GM10266 (cell line): ENCODE measurements at regions not wholly inside any gene's neighbourhood (a gene's known extent, or its start where the extent isn't known, plus 50 kb on each side); places are given as distances from the start of the nearest gene placed in this dataset.

ENCODE experiments used
- DNase-seq: peaks from one replicate; pipeline ENCODE4 v3.0.0; 2012; ENCODE audit errors: extremely low spot score
- TF ChIP-seq, protein P1 (sequence below): IDR thresholded peaks from 2 replicates; pipeline ENCODE4 v1.5.1; 2012; ENCODE audit warnings: mild to moderate bottlenecking, low read depth; ENCODE audit not compliant: control insufficient read depth, insufficient read depth; ENCODE audit errors: missing control alignments

DNA sequence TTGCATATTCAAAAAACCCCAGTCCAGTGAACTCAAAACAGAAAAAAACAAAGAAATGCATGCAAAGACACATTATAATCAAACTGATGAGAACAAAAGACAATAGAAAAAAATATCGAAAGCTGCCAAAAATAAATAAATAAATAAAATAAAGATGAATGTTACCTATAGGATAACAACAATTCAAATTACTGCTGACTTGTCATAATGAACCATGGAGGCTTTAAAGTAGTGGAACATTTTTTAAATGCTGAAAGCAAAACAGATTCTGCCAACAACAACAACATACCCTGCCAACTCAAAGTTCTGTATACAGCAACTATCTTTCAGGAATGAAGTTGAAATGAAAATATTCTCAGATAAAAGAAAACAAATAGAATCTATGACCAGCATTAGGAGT lies 116.6 kb downstream of the CBLN1 start:
- TF ChIP-seq, protein P1, sequence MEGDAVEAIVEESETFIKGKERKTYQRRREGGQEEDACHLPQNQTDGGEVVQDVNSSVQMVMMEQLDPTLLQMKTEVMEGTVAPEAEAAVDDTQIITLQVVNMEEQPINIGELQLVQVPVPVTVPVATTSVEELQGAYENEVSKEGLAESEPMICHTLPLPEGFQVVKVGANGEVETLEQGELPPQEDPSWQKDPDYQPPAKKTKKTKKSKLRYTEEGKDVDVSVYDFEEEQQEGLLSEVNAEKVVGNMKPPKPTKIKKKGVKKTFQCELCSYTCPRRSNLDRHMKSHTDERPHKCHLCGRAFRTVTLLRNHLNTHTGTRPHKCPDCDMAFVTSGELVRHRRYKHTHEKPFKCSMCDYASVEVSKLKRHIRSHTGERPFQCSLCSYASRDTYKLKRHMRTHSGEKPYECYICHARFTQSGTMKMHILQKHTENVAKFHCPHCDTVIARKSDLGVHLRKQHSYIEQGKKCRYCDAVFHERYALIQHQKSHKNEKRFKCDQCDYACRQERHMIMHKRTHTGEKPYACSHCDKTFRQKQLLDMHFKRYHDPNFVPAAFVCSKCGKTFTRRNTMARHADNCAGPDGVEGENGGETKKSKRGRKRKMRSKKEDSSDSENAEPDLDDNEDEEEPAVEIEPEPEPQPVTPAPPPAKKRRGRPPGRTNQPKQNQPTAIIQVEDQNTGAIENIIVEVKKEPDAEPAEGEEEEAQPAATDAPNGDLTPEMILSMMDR, result no peak
- no peak for DNase-seq

DNA sequence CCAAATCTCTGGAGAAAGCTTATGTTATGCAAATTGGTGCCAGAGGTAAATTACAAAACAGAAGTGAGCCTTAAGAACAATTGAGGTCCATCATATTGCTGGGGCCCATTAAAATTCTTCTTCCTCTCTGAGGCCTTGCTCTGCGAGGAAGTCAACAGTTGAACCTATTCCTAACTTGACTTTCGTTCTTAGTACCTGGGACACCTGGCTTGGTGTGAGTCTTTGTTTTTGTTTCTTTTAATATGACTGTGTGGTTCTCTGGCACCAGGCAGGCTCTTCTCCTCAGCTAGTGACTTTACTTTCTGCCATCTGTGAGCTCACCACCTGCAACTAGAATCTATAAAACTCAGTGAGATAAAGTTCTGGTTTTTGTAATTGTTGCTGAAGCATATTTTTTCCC lies 120.4 kb downstream of the CBLN1 start:
- no peak for DNase-seq
- TF ChIP-seq, protein P1, result no peak

DNA sequence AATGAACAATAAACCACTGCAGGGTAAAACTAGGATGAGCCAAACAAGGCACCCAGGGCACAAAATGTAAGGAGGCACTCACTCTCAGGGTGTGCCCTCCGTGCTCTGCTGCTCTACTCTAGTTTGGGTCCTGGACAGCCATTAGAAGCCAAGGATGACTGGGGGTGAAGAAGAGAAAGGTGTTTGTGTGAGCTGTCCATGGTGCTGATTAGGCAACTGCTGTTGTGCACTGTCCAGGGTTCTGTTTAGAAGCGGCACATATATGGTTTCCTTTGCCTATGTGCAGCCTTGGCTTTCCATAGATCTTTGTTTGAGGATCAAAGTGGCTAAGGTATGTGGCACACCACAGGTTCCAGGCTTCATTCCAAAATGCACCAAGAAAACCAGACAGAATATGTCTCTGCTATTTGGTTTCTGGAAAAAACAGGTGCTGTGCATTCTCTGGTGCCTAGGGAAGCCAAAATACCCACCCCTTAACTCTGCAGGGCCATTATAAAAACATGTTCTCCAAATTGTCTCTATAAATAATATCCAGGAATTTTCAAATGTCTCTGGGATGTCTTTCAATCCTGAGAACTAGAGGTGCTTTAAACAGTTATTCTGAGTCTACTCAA lies 123.5 kb downstream of the CBLN1 start:
- peak; percentile 27 for DNase-seq
- TF ChIP-seq, protein P1, result no peak

DNA sequence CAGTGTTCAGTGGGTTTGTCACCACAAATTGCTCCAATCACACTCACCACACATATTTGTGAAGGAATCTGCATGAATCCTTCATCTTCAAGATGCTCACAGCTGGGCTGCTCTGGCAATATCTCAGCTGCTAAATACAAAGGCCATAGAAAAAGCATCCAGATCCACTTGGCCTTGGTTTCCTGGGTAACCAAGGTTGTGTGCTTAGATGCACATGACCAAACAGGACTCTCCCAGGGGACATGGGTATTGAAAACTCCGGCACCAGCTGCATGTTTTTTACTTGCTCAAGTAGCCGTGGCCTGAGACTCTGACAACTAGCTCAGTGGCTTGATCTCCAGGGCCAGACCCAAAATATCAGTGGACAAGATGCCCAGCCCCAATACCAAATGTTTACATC lies 131.3 kb downstream of the CBLN1 start:
- TF ChIP-seq, protein P1, result no peak
- no peak for DNase-seq

DNA sequence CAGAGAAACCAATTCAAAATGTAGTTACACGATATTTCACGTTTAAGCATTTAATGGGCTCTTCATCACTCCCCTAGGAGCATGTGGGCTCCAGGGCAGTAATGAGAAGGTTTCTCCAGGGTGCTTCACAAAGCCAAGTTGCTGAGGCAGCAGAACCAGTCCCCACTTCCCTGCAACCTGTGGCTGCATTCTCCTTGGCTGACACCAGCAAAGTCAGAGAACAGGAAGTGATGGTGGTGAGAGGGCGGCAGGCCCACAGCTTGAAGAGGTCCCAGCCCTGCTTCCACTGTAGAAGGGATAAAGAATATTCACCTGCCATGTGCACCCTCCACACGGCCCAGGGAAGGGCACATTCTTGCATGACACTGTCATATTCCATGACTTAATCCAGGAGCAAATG lies 133.2 kb downstream of the CBLN1 start:
- TF ChIP-seq, protein P1, result no peak

DNA sequence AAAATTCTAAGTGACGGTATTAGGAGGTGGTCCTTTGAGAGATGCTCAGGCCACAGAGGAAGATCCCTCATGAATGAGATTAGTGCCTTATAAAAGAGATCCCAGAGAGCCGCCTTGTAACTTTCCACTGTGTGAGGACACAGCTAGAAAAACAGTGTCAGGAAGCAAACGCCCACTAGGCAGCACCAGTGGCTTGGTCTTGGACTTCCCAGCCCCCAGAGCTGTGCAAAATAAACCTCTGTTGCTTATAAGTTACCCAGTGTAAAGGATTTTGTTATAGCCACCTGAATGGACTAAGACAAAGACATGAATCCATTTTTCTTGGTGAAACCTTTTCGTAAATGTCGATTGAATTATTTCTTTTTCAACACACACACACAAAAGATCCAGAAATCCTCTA lies 141.0 kb downstream of the CBLN1 start:
- TF ChIP-seq, protein P1, result no peak
- DNase-seq, result no peak

More for the DNA sequence above, 133.2 kb downstream of the CBLN1 start:
- DNase-seq, result no peak

DNA sequence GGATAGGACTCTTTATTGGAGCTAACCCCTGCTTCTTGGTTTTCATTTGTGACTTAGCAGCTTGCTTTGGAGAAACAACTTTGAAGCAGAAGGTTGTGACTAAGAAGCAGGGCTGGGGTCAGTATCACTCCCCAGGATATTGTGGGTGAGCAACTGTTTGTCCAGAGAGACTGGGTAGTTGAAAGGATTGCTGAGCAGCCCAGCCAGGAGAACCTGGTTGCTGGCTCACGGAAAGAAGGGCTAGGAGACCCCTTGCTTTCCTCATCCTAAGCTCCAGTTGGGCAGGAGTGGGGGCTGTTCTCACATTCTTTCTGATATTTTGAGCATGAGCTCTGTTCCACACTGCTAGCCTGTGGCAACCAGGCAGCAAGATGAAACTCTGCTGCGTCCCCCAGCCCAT lies 151.2 kb downstream of the CBLN1 start:
- TF ChIP-seq, protein P1, result no peak
- DNase-seq, result no peak
